Germinal center (tissue), 1 donor: ENCODE measurements at regions not wholly inside any gene's neighbourhood (a gene's known extent, or its start where the extent isn't known, plus 50 kb on each side); places are given as distances from the start of the nearest gene placed in this dataset.

Experiments used
- DNase-seq: peaks from one replicate; pipeline ENCODE4 v3.0.0; 2012; ENCODE audit warnings: mixed read lengths, low spot score

DNA sequence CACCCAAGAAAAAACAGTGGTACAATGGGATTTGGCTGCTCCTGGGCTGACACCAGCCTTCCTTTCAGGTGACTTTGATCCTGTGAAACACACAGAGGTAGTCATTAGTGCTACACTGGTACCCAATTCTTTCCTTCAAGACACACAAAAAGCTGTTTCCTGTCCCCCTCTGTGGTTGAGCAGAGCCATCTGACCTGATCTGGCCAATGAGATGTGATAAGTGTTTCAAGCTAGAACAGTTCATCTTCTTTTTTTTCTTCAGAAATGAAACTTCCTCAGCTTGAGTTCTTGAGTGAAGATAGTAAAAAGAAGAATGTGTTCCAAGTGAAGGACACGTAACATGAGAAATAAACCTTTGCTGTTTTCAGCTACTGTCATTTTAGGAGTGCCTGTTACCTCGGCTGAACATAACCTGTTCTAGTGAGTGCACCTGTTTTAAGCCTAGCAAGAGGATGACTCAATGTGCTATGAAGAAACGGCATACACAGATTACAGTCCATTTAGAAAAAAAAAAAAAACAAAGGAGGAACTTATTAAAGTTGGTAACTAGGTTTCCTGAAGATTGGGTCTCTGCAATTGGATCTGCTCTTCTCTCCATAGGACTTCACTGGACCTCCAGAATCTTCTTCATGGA is 287.8 kb downstream of the GAS1 start:
- no peak for DNase-seq

DNA sequence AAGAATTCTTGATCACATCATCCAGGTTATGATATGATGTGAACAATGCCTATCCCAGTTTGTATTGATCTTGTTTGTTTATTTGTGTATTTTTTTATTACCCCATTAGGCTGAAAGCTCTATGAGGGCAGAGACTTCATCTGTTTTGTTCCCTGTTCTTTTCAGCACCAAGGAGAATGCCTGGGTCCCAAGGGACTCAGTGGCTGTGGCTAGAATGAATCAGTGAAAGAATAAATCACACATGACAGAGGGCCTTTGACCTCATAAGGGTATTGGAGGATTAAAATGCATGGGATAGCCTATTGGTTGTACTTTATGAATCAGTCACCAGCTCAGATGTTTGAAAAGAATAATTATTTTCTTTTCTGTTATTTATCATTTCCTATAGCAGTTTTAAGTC is 292.2 kb downstream of the GAS1 start:
- DNase-seq, result no peak

GRCh38 chr9:86653466-86653865 is 293.8 kb downstream of the GAS1 start:
- DNase-seq, result no peak

DNA sequence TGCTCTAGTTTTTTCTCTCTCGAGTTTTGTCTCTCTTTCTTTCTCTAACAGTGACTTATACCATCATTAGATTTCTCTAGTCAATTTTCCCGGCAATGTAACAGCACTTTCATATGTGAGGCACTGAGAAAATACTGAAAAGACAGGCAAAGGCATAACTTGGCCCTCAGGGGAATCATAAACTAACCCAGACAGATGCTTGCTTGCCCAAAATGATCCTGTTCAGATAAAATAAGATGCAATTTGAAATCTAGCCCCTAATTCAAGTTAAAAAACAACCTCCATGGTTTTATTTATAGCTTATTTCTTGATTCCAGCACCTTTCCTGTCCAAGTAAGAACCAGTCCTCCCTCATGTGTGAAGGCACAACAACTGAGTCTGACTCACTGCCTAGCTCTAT is 294.6 kb downstream of the GAS1 start:
- no peak for DNase-seq

DNA sequence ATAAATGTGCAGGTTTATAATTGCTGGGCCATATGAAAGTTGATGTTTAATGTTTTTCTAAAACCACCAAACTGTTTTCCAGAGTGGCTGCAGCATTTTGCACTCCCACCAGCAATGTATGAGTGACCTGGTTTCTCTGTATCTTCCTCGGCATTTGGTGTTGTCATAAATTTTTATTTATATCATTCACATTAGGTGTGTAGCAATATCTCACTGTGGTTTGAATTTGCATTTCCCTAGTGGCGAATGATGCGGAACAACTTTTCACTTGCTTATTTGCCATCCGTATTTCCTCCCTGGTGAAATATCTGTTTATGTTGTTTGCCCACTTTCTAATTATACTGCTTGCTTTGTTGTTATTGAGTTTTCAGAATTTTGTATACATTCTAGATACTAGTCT is 295.7 kb upstream of the TUT7 start:
- DNase-seq, result no peak

DNA sequence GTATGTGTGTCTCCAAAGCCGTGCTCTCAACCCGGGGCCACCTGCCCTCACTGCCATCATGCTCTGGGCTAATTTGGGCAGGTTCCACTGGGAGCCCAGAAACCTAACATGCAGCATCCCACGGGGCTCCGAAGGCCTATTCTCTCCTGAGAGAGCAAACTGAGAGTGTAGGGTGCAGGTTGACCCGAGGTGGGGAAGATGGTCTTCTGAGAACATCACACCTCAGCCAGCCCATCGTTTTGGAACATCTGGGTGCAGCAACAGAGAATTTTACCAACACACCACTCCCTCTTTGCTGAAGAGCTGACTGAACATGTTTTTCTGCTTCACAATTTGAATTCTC is 294.6 kb upstream of the TUT7 start:
- DNase-seq, result no peak

GRCh38 chr9:86648156-86648827 is 294.1 kb upstream of the TUT7 start:
- no peak for DNase-seq

DNA sequence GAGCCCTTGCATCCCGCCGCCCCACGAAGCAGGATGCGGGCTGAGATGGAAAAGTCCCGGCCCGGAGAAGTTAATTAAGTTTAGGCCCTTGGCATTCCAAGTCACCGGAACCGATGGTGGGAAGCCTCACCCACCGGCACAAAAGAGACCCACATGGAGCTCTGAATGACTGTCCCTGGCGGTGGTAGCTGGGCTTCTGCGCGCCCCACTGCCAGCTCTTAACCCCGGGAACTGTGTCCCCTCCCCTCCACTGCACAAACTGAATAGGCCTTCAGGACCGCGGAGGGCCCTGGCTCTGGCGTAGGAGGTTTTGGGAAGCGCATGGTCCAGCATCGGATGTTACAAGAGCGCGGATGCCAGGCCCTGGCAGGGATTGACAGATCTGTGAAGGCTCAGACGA is 291.1 kb upstream of the TUT7 start:
- DNase-seq, result no peak

- DNase-seq, result no peak
Measured at GRCh38 chr9:86644675-86645034, 290.4 kb upstream of the TUT7 start.

- no peak for DNase-seq
Measured at GRCh38 chr9:86643946-86644674, 289.9 kb upstream of the TUT7 start.

DNA sequence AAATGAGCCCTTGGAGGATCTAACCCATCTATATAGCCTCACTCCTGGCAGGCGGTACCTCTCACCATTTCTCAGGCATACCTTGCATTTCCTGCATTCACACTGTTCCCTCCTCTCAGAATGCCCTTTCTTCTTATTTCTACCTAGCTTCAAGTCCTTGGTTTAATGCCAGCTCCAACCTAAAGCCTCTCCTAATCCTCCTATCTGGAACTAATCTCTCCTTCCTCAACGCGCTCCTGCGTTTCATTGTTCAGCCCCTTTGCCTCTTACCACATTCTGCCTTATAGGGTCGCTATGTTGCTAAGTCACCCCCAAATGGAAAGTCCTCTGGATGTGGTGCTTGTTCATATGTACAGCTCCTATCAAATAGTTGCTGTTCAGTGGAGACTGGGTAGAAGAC is 288.5 kb upstream of the TUT7 start:
- no peak for DNase-seq

- no peak for DNase-seq
Measured at GRCh38 chr9:86641970-86642369, 287.8 kb upstream of the TUT7 start.

DNA sequence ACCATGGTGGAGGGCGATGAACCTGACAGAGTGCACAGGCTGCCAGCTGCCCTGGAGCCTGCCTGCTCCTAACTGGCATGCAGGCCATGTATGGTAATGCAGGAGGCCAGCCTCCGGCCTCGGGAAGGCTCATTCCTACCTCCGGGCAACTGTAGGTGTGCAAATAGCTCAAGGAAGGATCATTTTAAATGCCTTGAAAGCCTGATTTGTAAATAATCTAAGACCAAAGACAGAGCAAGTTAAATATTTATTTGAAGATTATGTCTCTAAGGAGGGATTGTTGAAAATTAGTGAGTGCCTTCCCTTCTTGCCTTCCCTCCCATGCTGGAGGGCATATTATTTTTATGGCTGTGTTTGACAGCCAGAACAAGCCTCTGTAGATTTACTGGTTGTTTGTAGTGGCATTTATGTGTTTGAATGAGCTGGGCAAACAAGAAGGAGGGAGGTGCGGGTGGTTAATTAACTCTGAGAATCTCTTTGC is 285.7 kb upstream of the TUT7 start:
- DNase-seq, result no peak

DNA sequence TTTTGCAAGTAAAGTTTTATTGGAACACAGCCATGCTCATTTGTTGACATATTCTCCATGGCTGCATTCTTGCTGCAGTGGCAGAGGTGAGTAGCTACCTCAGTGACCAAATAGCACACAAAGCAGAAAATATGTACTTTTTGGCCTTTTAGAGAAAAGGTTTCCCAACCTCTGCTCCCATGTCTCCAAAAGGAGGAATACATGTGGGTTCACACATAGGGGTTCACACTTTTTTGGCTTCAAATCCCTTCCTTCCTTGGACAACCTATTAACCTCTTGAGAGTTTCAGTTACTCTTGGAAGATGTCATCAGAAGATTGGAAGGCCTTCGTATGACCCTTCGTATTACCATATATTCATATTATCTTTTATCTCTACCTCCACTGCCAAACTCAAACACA is 285.1 kb upstream of the TUT7 start:
- DNase-seq, result no peak

DNA sequence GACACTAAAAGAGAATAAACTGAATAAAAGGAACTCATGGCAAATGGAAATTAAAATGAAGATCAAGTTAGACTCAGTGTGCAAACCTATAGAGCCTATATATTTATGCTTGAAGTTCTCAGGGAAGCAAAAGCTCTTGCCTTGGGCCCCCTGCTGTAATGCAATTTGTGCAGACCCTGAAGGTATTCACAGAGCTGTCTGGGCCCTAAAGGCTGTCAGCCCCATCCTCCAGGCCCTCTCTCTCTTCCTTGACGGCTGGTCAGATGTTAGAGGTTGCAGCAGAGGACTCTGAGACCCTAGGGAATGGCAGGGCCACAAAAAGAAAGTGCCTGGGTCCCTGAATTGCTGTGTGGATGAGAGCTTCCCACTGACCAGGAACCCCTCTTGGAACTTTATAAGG is 283.9 kb upstream of the TUT7 start:
- no peak for DNase-seq

GRCh38 chr9:86637515-86637914 is 283.3 kb upstream of the TUT7 start:
- no peak for DNase-seq

DNA sequence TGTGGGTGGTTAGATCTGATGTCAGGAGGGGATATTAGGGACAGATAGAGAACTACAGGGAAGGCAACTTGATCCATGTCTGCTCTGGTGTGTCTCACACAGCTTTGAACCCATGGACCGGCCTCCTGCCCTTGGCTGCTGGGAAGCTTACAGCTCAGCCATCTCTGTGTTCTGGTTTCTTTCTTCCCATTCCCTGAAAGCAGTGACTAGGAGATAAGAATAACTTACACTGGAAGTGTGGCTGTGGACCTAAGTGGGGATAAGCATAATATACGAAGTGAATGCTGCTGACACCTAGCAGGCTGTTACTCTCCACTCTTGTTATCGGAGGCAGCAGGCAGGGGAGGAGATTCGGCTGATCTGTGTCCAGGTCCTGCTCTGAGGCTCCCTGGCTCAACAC is 282.3 kb upstream of the TUT7 start:
- DNase-seq, result no peak

DNA sequence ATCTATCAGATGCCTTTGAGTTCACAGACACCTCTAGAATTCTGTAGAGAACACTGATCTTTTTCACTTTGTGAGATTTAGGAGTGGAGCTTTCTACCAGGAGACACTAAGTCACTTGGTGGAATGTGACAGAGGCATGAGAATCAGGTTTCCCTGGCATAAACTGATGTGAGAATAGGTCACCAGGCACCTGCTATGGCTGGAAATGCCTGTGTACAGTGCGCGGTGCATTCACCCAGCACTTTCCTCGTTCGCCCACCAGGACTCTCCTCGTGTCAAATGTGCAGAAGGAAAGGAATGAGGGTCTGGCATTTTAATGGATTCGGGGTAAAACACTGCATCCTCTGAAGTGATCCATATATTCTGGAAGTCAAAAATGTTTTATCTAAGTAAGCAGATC is 281.8 kb upstream of the TUT7 start:
- no peak for DNase-seq

- no peak for DNase-seq
Measured at GRCh38 chr9:86634501-86634900, 280.3 kb upstream of the TUT7 start.

- DNase-seq, result no peak
Measured at GRCh38 chr9:86633945-86634344, 279.7 kb upstream of the TUT7 start.

DNA sequence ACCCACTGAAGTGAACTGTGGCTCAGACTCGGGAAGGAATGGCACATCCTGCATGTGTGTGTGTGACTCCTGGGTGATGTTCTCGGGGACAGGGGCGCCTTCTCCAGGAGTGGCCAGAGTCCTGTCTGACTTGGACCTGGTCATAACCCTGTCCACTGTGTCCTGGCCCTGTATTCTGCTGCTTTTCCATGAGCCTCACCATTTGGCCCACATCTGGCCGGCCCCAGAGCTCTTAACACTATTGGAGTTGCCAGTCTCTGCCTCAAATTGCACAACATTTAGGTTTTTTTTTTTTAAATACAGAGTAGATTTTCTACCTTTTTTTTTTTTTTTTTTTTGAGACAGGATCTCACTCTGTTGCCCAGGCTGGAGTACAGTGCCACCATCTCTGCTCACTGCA is 278.3 kb upstream of the TUT7 start:
- DNase-seq, result no peak

- DNase-seq, result no peak
Measured at GRCh38 chr9:86629530-86629929, 275.3 kb upstream of the TUT7 start.

- no peak for DNase-seq
Measured at GRCh38 chr9:86626802-86627201, 272.6 kb upstream of the TUT7 start.

- no peak for DNase-seq
Measured at GRCh38 chr9:86624630-86625029, 270.4 kb upstream of the TUT7 start.
